ENCODE measurements at regions not wholly inside any gene's neighbourhood (a gene's known extent, or its start where the extent isn't known, plus 50 kb on each side); places are given as distances from the start of the nearest gene placed in this dataset.

GRCh38 chr16:35751191-35751941 is 2292.0 kb downstream of the TP53TG3F start:
- DNase-seq (ENCODE audit: low read depth), result no peak
- no peak overlapping the region for H3K4me3 ChIP-seq (ENCODE audit: low read depth, low read length)
- TF ChIP-seq CTCF (conservative IDR thresholded peaks at IDR 0.05; ENCODE audit: low read depth, low read length), result no peak

- no peak overlapping the region for H3K4me3 ChIP-seq (ENCODE audit: low read depth, low read length)
- DNase-seq (ENCODE audit: low read depth), result no peak
- no peak for TF ChIP-seq CTCF (conservative IDR thresholded peaks at IDR 0.05; ENCODE audit: low read depth, low read length)
Observed at GRCh38 chr16:35752012-35752772, 2292.8 kb downstream of the TP53TG3F start.

- no peak for DNase-seq (ENCODE audit: low read depth)
- H3K4me3 ChIP-seq (ENCODE audit: low read depth, low read length), result no peak overlapping the region
- no peak for TF ChIP-seq CTCF (conservative IDR thresholded peaks at IDR 0.05; ENCODE audit: low read depth, low read length)
Observed at GRCh38 chr16:35752773-35753558, 2293.6 kb downstream of the TP53TG3F start.

GRCh38 chr16:35753559-35754390 is 2294.4 kb downstream of the TP53TG3F start:
- no peak for DNase-seq (ENCODE audit: low read depth)
- TF ChIP-seq CTCF (conservative IDR thresholded peaks at IDR 0.05; ENCODE audit: low read depth, low read length), result no peak
- H3K4me3 ChIP-seq (ENCODE audit: low read depth, low read length), result no peak overlapping the region

GRCh38 chr16:35754391-35755369 is 2295.3 kb downstream of the TP53TG3F start:
- no peak for DNase-seq (ENCODE audit: low read depth)
- H3K4me3 ChIP-seq (ENCODE audit: low read depth, low read length), result no peak overlapping the region
- no peak for TF ChIP-seq CTCF (conservative IDR thresholded peaks at IDR 0.05; ENCODE audit: low read depth, low read length)
